GM19372 (cell line): ENCODE measurements at regions not wholly inside any gene's neighbourhood (a gene's known extent, or its start where the extent isn't known, plus 50 kb on each side); places are given as distances from the start of the nearest gene placed in this dataset.
"Not testable (repeated sequence)": the region's sequence is repeated elsewhere in the genome, so short reads cannot be mapped to it uniquely, and the experiment has no call there.

ENCODE experiments used
- ATAC-seq: cut with Tn5 transposase; IDR thresholded peaks from one replicate; pipeline ENCODE4 v1.9.1; 2021; ENCODE audit warnings: mild to moderate bottlenecking, low read depth, moderate library complexity; ENCODE audit not compliant: unreplicated experiment

- ATAC-seq, result no peak
Observed at GRCh38 chr1:194420706-194421105, 1234.3 kb upstream of the B3GALT2 start.

GRCh38 chr1:194419721-194420120, 1233.3 kb upstream of the B3GALT2 start:
- ATAC-seq, result no peak

GRCh38 chr1:194410756-194411155, 1224.3 kb upstream of the B3GALT2 start:
- ATAC-seq, result no peak

- not testable (repeated sequence) for ATAC-seq
Observed at GRCh38 chr1:194407238-194407637, 1220.8 kb upstream of the B3GALT2 start.

GRCh38 chr1:194394676-194395075, 1208.3 kb upstream of the B3GALT2 start:
- no peak for ATAC-seq

- no peak for ATAC-seq
Observed at GRCh38 chr1:194387531-194387930, 1201.1 kb upstream of the B3GALT2 start.

GRCh38 chr1:194378517-194378916, 1192.1 kb upstream of the B3GALT2 start:
- ATAC-seq, result no peak

GRCh38 chr1:194374649-194375048, 1188.2 kb upstream of the B3GALT2 start:
- ATAC-seq, result no peak

- ATAC-seq, result no peak
Observed at GRCh38 chr1:194372266-194372665, 1185.9 kb upstream of the B3GALT2 start.

GRCh38 chr1:194369622-194370021, 1183.2 kb upstream of the B3GALT2 start:
- ATAC-seq, result no peak

- ATAC-seq, result no peak
Observed at GRCh38 chr1:194369060-194369459, 1182.6 kb upstream of the B3GALT2 start.

- ATAC-seq, result no peak
Observed at GRCh38 chr1:194367121-194367520, 1180.7 kb upstream of the B3GALT2 start.

- ATAC-seq, result no peak
Observed at GRCh38 chr1:194366705-194367104, 1180.3 kb upstream of the B3GALT2 start.

- ATAC-seq, result no peak
Observed at GRCh38 chr1:194362327-194362726, 1175.9 kb upstream of the B3GALT2 start.

- no peak for ATAC-seq
Observed at GRCh38 chr1:194361374-194362131, 1175.1 kb upstream of the B3GALT2 start.

- ATAC-seq, result no peak
Observed at GRCh38 chr1:194358208-194358581, 1171.8 kb upstream of the B3GALT2 start.

- ATAC-seq, result not testable (repeated sequence)
Observed at GRCh38 chr1:194357573-194358207, 1171.3 kb upstream of the B3GALT2 start.

- ATAC-seq, result no peak
Observed at GRCh38 chr1:194355488-194356106, 1169.2 kb upstream of the B3GALT2 start.

GRCh38 chr1:194353121-194353520, 1166.7 kb upstream of the B3GALT2 start:
- ATAC-seq, result no peak

GRCh38 chr1:194347200-194347599, 1160.8 kb upstream of the B3GALT2 start:
- no peak for ATAC-seq

- no peak for ATAC-seq
Observed at GRCh38 chr1:194342484-194343262, 1156.3 kb upstream of the B3GALT2 start.
